ENCODE measurements at regions not wholly inside any gene's neighbourhood (a gene's known extent, or its start where the extent isn't known, plus 50 kb on each side); places are given as distances from the start of the nearest gene placed in this dataset.
A peak's percentile ranks its signal among the peaks of the same experiment; 100 is the strongest.
"Not testable (repeated sequence)": the region's sequence is repeated elsewhere in the genome, so short reads cannot be mapped to it uniquely, and the experiment has no call there.

GRCh38 chr2:65930259-65930658 lies 497.9 kb upstream of the SPRED2 start:
- Histone ChIP-seq H3K9me3 (no peaks in the 10 kb centered on the region), H3K27me3 (no peaks in the 10 kb centered on the region), H3K4me3 (no peak overlapping the region), H3K4me1 (no peaks in the 10 kb centered on the region), H3K27ac (no peak overlapping the region), H3K36me3 (replicated peaks in 1 of 2; ENCODE audit: insufficient read depth in 1 of 2, low read depth in 2 of 2) (no peaks in the 10 kb centered on the region)
- WGBS, 2 donors = 86 to 87% methylated on average over 4 of the region's 4 CpGs
- DNase-seq = no peak
- no peak for ATAC-seq
- TF ChIP-seq POLR2A (IDR thresholded peaks at IDR 0.05) = no peak
- TF ChIP-seq, protein P1, sequence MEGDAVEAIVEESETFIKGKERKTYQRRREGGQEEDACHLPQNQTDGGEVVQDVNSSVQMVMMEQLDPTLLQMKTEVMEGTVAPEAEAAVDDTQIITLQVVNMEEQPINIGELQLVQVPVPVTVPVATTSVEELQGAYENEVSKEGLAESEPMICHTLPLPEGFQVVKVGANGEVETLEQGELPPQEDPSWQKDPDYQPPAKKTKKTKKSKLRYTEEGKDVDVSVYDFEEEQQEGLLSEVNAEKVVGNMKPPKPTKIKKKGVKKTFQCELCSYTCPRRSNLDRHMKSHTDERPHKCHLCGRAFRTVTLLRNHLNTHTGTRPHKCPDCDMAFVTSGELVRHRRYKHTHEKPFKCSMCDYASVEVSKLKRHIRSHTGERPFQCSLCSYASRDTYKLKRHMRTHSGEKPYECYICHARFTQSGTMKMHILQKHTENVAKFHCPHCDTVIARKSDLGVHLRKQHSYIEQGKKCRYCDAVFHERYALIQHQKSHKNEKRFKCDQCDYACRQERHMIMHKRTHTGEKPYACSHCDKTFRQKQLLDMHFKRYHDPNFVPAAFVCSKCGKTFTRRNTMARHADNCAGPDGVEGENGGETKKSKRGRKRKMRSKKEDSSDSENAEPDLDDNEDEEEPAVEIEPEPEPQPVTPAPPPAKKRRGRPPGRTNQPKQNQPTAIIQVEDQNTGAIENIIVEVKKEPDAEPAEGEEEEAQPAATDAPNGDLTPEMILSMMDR (IDR thresholded peaks at IDR 0.05) = no peak
- intact Hi-C loops (cut with DNase I) = no loop called here

GRCh38 chr2:65929664-65930063 lies 497.3 kb upstream of the SPRED2 start:
- H3K9me3 ChIP-seq; DNase-seq; H3K4me3 ChIP-seq; ATAC-seq; H3K36me3 ChIP-seq (replicated peaks in 1 of 2; ENCODE audit: insufficient read depth in 1 of 2, low read depth in 2 of 2); H3K4me1 ChIP-seq; H3K27me3 ChIP-seq; intact Hi-C loops (cut with DNase I); H3K27ac ChIP-seq: not testable (repeated sequence)
- WGBS, 2 donors = 68 to 72% methylated on average over 2 to 10 of the region's 10 CpGs

GRCh38 chr2:65922794-65923193 lies 490.4 kb upstream of the SPRED2 start:
- TF ChIP-seq, protein P1 (IDR thresholded peaks at IDR 0.05) = no peak
- TF ChIP-seq POLR2A (IDR thresholded peaks at IDR 0.05) = no peak
- no peaks in the 10 kb centered on the region for H3K36me3 ChIP-seq (replicated peaks in 1 of 2; ENCODE audit: insufficient read depth in 1 of 2, low read depth in 2 of 2)
- 10 to 19% methylated on average over 4 of the region's 4 CpGs for WGBS, 2 donors
- no peaks in the 10 kb centered on the region for H3K9me3 ChIP-seq
- peak overlapping the region in 3 of 4 donors; percentile 7 to 61 (median 45) for H3K27ac ChIP-seq
- intact Hi-C loops (cut with DNase I) = no loop called here
- H3K4me3 ChIP-seq = no peak overlapping the region
- peaks cover 15% of the 10 kb centered on the region for H3K4me1 ChIP-seq
- DNase-seq = peak; percentile 40 to 79 (median 57)
- H3K27me3 ChIP-seq = no peaks in the 10 kb centered on the region
- ATAC-seq = peak; percentile 83

GRCh38 chr2:65922030-65922429 lies 489.6 kb upstream of the SPRED2 start:
- ATAC-seq (no peak), DNase-seq (no peak)
- H3K27me3 ChIP-seq = no peaks in the 10 kb centered on the region
- H3K4me1 ChIP-seq = peaks cover 15% of the 10 kb centered on the region
- 63 to 87% methylated on average over 4 of the region's 4 CpGs for WGBS, 2 donors
- no peak overlapping the region for H3K27ac ChIP-seq
- no peak overlapping the region for H3K4me3 ChIP-seq
- intact Hi-C loops (cut with DNase I) = no loop called here
- no peak for TF ChIP-seq POLR2A (IDR thresholded peaks at IDR 0.05)
- TF ChIP-seq, protein P1 (IDR thresholded peaks at IDR 0.05) = no peak
- no peaks in the 10 kb centered on the region for H3K36me3 ChIP-seq (replicated peaks in 1 of 2; ENCODE audit: insufficient read depth in 1 of 2, low read depth in 2 of 2)
- H3K9me3 ChIP-seq = no peaks in the 10 kb centered on the region

DNA sequence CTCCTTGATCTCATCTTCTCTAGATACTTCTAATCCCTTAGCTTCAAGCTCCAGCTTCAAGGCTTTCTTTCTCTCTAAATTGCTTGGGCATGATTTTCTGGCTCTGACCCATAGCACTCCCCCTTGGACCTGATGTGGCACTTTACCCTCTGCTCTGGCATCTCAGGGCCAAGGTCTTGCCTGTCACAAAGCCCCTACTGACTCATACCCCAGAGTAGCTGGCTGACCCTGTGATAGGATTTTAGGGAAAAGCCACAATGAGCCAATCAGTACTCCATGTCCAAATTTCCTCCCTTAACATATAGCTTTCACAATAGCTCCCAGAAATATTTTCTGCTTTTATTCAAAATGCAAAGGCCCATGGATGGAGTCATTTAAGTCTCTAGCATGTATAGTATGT lies 488.7 kb upstream of the SPRED2 start:
- Histone ChIP-seq H3K4me1 (peaks cover 15% of the 10 kb centered on the region), H3K27me3 (no peaks in the 10 kb centered on the region), H3K27ac (no peak overlapping the region), H3K9me3 (no peaks in the 10 kb centered on the region), H3K36me3 (replicated peaks in 1 of 2; ENCODE audit: insufficient read depth in 1 of 2, low read depth in 2 of 2) (no peaks in the 10 kb centered on the region), H3K4me3 (no peak overlapping the region)
- intact Hi-C loops (cut with DNase I) = no loop called here
- ATAC-seq (no peak), DNase-seq (no peak)
- no peak for TF ChIP-seq POLR2A (IDR thresholded peaks at IDR 0.05)
- TF ChIP-seq, protein P1 (IDR thresholded peaks at IDR 0.05) = no peak
